ENCODE measurements at regions not wholly inside any gene's neighbourhood (a gene's known extent, or its start where the extent isn't known, plus 50 kb on each side); places are given as distances from the start of the nearest gene placed in this dataset.
A peak's percentile ranks its signal among the peaks of the same experiment; 100 is the strongest.
"Not testable (repeated sequence)": the region's sequence is repeated elsewhere in the genome, so short reads cannot be mapped to it uniquely, and the experiment has no call there.

DNA sequence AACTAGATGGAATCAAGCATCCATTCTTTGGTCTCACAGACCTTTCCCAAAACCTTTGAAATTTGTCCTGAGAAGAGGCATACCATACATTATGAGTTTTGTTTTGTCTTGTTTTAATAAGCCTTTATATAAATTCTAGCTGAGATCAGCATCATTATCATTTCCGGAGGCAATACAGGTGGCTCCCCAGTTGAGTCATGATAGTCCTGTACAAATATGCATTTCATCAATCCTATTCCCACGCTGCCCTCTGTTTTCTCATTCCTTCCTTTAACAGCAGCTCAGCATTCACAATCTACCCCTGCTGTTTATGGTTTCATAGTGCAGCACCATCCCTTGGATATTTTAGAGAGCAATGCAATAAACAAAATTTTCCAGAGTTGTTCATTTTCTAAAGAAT is 216.7 kb downstream of the TXNL1 start:
- H3K4me1 ChIP-seq (ENCODE audit: insufficient read depth, insufficient read length): no peaks in the 10 kb centered on the region
- H3K9ac ChIP-seq (ENCODE audit: insufficient read length, low read depth): no peak overlapping the region
- no peak for DNase-seq (ENCODE audit: low read depth, low spot score)
- TF ChIP-seq ZNF274 (IDR thresholded peaks at IDR 0.05; ENCODE audit: low read depth, low read length) (no peak), SUZ12 (IDR thresholded peaks at IDR 0.05; ENCODE audit: extremely low read depth, insufficient read depth, insufficient read length) (no peak), YY1 (IDR thresholded peaks at IDR 0.05; ENCODE audit: insufficient read depth, insufficient read length) (no peak)
- H3K4me3 ChIP-seq (ENCODE audit: insufficient read length, low read depth): no peak overlapping the region
- H3K36me3 ChIP-seq (ENCODE audit: insufficient read depth, insufficient read length, low read length): no peaks in the 10 kb centered on the region
- H3K27me3 ChIP-seq (ENCODE audit: insufficient read depth, insufficient read length): no peaks in the 10 kb centered on the region
- peaks cover 5% of the 10 kb centered on the region; the same call in 1 of the 2 replicates for H3K9me3 ChIP-seq (ENCODE audit: insufficient read depth, low read length)

DNA sequence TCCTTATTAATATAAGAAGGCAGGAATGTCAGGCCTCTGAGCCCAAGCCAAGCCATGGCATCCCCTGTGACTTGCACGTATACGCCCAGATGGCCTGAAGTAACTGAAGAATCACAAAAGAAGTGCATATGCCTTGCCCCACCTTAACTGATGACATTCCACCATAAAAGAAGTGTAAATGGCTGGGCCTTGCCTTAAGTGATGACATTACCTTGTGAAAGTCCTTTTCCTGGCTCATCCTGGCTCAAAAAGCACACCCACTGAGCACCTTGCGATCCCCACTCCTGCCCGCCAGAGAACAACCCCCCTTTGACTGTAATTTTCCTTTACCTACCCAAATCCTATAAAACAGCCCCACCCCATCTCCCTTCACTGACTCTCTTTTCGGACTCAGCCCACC is 217.5 kb downstream of the TXNL1 start:
- H3K36me3 ChIP-seq (ENCODE audit: insufficient read depth, insufficient read length, low read length); H3K9me3 ChIP-seq (ENCODE audit: insufficient read depth, low read length); H3K4me3 ChIP-seq (ENCODE audit: insufficient read length, low read depth); DNase-seq (ENCODE audit: low read depth, low spot score); H3K9ac ChIP-seq (ENCODE audit: insufficient read length, low read depth); H3K4me1 ChIP-seq (ENCODE audit: insufficient read depth, insufficient read length); H3K27me3 ChIP-seq (ENCODE audit: insufficient read depth, insufficient read length): not testable (repeated sequence)

GRCh38 chr18:56414357-56414756 is 224.0 kb downstream of the TXNL1 start:
- no peak overlapping the region for H3K4me3 ChIP-seq (ENCODE audit: insufficient read length, low read depth)
- H3K27me3 ChIP-seq (ENCODE audit: insufficient read depth, insufficient read length): no peaks in the 10 kb centered on the region
- DNase-seq (ENCODE audit: low read depth, low spot score): no peak
- peaks cover 31% of the 10 kb centered on the region for H3K9me3 ChIP-seq (ENCODE audit: insufficient read depth, low read length)
- no peak overlapping the region for H3K9ac ChIP-seq (ENCODE audit: insufficient read length, low read depth)
- H3K4me1 ChIP-seq (ENCODE audit: insufficient read depth, insufficient read length): peaks cover 4% of the 10 kb centered on the region
- no peak for TF ChIP-seq ZNF274 (IDR thresholded peaks at IDR 0.05; ENCODE audit: low read depth, low read length)
- H3K36me3 ChIP-seq (ENCODE audit: insufficient read depth, insufficient read length, low read length): no peaks in the 10 kb centered on the region

- peak; percentile 40 for DNase-seq (ENCODE audit: low read depth, low spot score)
- Histone ChIP-seq H3K9ac (ENCODE audit: insufficient read length, low read depth) (no peak overlapping the region), H3K36me3 (ENCODE audit: insufficient read depth, insufficient read length, low read length) (no peaks in the 10 kb centered on the region), H3K4me3 (ENCODE audit: insufficient read length, low read depth) (no peak overlapping the region), H3K9me3 (ENCODE audit: insufficient read depth, low read length) (peaks cover 31% of the 10 kb centered on the region), H3K4me1 (ENCODE audit: insufficient read depth, insufficient read length) (peaks cover 4% of the 10 kb centered on the region), H3K27me3 (ENCODE audit: insufficient read depth, insufficient read length) (no peaks in the 10 kb centered on the region)
- TF ChIP-seq YY1 (IDR thresholded peaks at IDR 0.05; ENCODE audit: insufficient read depth, insufficient read length) (no peak), ZNF274 (IDR thresholded peaks at IDR 0.05; ENCODE audit: low read depth, low read length) (no peak), SUZ12 (IDR thresholded peaks at IDR 0.05; ENCODE audit: extremely low read depth, insufficient read depth, insufficient read length) (no peak)
Measured at GRCh38 chr18:56413862-56414261, 224.5 kb downstream of the TXNL1 start.

DNA sequence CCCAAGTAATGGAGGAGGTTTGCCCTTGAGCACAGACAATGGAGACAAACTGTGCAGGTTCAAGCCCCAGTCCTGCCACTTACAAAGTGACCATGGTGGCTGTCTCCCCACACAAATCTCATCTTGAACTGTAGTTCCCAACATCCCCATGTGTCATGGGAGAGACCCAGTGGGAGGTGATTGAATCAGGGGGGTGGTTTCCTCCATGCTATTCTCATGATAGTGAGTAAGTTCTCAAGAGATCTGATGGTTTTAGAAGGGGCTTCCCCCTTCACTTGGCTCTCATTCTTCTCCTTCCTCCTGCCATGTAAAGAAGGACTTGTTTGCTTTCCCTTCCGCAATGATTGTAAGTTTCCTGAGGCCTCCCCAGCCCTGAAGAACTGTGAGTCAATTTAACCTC is 225.4 kb downstream of the TXNL1 start:
- Histone ChIP-seq H3K36me3 (ENCODE audit: insufficient read depth, insufficient read length, low read length) (no peaks in the 10 kb centered on the region), H3K27me3 (ENCODE audit: insufficient read depth, insufficient read length) (no peaks in the 10 kb centered on the region), H3K4me3 (ENCODE audit: insufficient read length, low read depth) (no peak overlapping the region), H3K9ac (ENCODE audit: insufficient read length, low read depth) (no peak overlapping the region), H3K9me3 (ENCODE audit: insufficient read depth, low read length) (peaks cover 31% of the 10 kb centered on the region), H3K4me1 (ENCODE audit: insufficient read depth, insufficient read length) (peaks cover 4% of the 10 kb centered on the region)
- no peak for TF ChIP-seq ZNF274 (IDR thresholded peaks at IDR 0.05; ENCODE audit: low read depth, low read length)
- no peak for TF ChIP-seq SUZ12 (IDR thresholded peaks at IDR 0.05; ENCODE audit: extremely low read depth, insufficient read depth, insufficient read length)
- no peak for TF ChIP-seq YY1 (IDR thresholded peaks at IDR 0.05; ENCODE audit: insufficient read depth, insufficient read length)
- no peak for DNase-seq (ENCODE audit: low read depth, low spot score)

- no peak for DNase-seq (ENCODE audit: low read depth, low spot score)
- Histone ChIP-seq H3K4me1 (ENCODE audit: insufficient read depth, insufficient read length) (peaks cover 4% of the 10 kb centered on the region), H3K27me3 (ENCODE audit: insufficient read depth, insufficient read length) (no peaks in the 10 kb centered on the region), H3K36me3 (ENCODE audit: insufficient read depth, insufficient read length, low read length) (no peaks in the 10 kb centered on the region), H3K4me3 (ENCODE audit: insufficient read length, low read depth) (no peak overlapping the region), H3K9me3 (ENCODE audit: insufficient read depth, low read length) (peaks cover 34% of the 10 kb centered on the region), H3K9ac (ENCODE audit: insufficient read length, low read depth) (no peak overlapping the region)
- TF ChIP-seq ZNF274 (IDR thresholded peaks at IDR 0.05; ENCODE audit: low read depth, low read length) (no peak), YY1 (IDR thresholded peaks at IDR 0.05; ENCODE audit: insufficient read depth, insufficient read length) (no peak), SUZ12 (IDR thresholded peaks at IDR 0.05; ENCODE audit: extremely low read depth, insufficient read depth, insufficient read length) (no peak)
Measured at GRCh38 chr18:56409736-56410135, 228.7 kb downstream of the TXNL1 start.

- Histone ChIP-seq H3K4me3 (ENCODE audit: insufficient read length, low read depth) (no peak overlapping the region), H3K36me3 (ENCODE audit: insufficient read depth, insufficient read length, low read length) (no peaks in the 10 kb centered on the region), H3K4me1 (ENCODE audit: insufficient read depth, insufficient read length) (peaks cover 2% of the 10 kb centered on the region), H3K9me3 (ENCODE audit: insufficient read depth, low read length) (peaks cover 22% of the 10 kb centered on the region), H3K27me3 (ENCODE audit: insufficient read depth, insufficient read length) (no peaks in the 10 kb centered on the region), H3K9ac (ENCODE audit: insufficient read length, low read depth) (no peak overlapping the region)
- DNase-seq (ENCODE audit: low read depth, low spot score): peak; percentile 11
- TF ChIP-seq YY1 (IDR thresholded peaks at IDR 0.05; ENCODE audit: insufficient read depth, insufficient read length) (no peak), ZNF274 (IDR thresholded peaks at IDR 0.05; ENCODE audit: low read depth, low read length) (no peak), SUZ12 (IDR thresholded peaks at IDR 0.05; ENCODE audit: extremely low read depth, insufficient read depth, insufficient read length) (no peak)
Measured at GRCh38 chr18:56407646-56408180, 230.7 kb downstream of the TXNL1 start.
